ENCODE measurements at regions not wholly inside any gene's neighbourhood (a gene's known extent, or its start where the extent isn't known, plus 50 kb on each side); places are given as distances from the start of the nearest gene placed in this dataset.
"Not testable (repeated sequence)": the region's sequence is repeated elsewhere in the genome, so short reads cannot be mapped to it uniquely, and the experiment has no call there.

DNA sequence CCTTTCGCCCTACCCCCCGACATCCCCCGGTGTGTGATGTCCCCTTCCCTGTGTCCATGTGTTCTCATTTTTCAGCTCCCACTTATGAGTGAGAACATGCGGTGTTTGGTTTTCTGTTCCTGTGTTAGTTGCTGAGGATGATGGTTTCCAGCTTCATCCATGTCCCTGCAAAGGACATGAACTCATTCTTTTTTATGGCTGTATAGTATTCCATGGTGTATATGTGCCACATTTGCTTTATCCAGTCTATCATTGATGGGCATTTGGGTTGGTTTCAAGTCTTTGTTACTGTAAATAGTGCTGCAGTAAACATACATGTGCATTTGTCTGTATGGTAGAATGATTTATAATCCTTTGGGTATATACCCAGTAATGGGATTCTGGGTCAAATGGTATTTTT is 392.1 kb downstream of the UTRN start:
- TF ChIP-seq, protein P1, sequence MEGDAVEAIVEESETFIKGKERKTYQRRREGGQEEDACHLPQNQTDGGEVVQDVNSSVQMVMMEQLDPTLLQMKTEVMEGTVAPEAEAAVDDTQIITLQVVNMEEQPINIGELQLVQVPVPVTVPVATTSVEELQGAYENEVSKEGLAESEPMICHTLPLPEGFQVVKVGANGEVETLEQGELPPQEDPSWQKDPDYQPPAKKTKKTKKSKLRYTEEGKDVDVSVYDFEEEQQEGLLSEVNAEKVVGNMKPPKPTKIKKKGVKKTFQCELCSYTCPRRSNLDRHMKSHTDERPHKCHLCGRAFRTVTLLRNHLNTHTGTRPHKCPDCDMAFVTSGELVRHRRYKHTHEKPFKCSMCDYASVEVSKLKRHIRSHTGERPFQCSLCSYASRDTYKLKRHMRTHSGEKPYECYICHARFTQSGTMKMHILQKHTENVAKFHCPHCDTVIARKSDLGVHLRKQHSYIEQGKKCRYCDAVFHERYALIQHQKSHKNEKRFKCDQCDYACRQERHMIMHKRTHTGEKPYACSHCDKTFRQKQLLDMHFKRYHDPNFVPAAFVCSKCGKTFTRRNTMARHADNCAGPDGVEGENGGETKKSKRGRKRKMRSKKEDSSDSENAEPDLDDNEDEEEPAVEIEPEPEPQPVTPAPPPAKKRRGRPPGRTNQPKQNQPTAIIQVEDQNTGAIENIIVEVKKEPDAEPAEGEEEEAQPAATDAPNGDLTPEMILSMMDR (conservative IDR thresholded peaks at IDR 0.05; ENCODE audit: low read depth, low read length), result not testable (repeated sequence)
- TF ChIP-seq EZH2 (IDR thresholded peaks at IDR 0.05; ENCODE audit: borderline replicate concordance, low read depth, low read length, poor library complexity, severe bottlenecking), result not testable (repeated sequence)
